Neural cell (in vitro differentiated cells): ENCODE measurements at regions not wholly inside any gene's neighbourhood (a gene's known extent, or its start where the extent isn't known, plus 50 kb on each side); places are given as distances from the start of the nearest gene placed in this dataset.

Experiments
- H2AFZ ChIP-seq: fragments of 200-600, 300-800 bp; sonication (generic), shearing (Covaris generic); 2 replicates; pipeline ENCODE4 v1.6.0; 2014; ENCODE audit warnings: low read depth, mild to moderate bottlenecking, antibody characterized with exemption, low read length, moderate library complexity
- H3F3A ChIP-seq: fragments of 200-600 bp; shearing (Covaris generic); 2 replicates; pipeline ENCODE4 v1.6.1; 2016; ENCODE audit warnings: mild to moderate bottlenecking, moderate library complexity, mixed read lengths, antibody characterized with exemption, low read length; ENCODE audit not compliant: insufficient read depth, poor library complexity, severe bottlenecking
- H3K27ac ChIP-seq: fragments of 200-600, 300-800 bp; sonication (generic), shearing (Covaris generic); 2 replicates; pipeline ENCODE4 v1.5.1; 2014; ENCODE audit warnings: mild to moderate bottlenecking, low read length, moderate library complexity
- H3K27me3 ChIP-seq: fragments of 300-800, 200-600 bp; sonication (generic), shearing (Covaris generic); 2 replicates; pipeline ENCODE4 v1.6.0; 2014; ENCODE audit warnings: mild to moderate bottlenecking, low read depth, low read length, moderate library complexity; ENCODE audit not compliant: insufficient read depth
- H3K36me3 ChIP-seq: fragments of 300-800, 200-600 bp; sonication (generic), shearing (Covaris generic); 2 replicates; pipeline ENCODE4 v1.5.1; 2014; ENCODE audit warnings: mild to moderate bottlenecking, antibody characterized with exemption, low read length, moderate library complexity; ENCODE audit not compliant: insufficient read depth
- H3K4me2 ChIP-seq: fragments of 300-800, 200-600 bp; sonication (generic), shearing (Covaris generic); 2 replicates; pipeline ENCODE4 v1.6.0; 2014; ENCODE audit warnings: mild to moderate bottlenecking, low read length
- H3K4me3 ChIP-seq: fragments of 300-800, 200-600 bp; sonication (generic), shearing (Covaris generic); 2 replicates; pipeline ENCODE4 v1.5.1; 2014; ENCODE audit warnings: mild to moderate bottlenecking, low read length, moderate library complexity
- H3K79me2 ChIP-seq: fragments of 200-600 bp; shearing (Covaris generic); replicated peaks from 2 replicates; pipeline ENCODE4 v1.6.0; 2014; ENCODE audit warnings: mild to moderate bottlenecking, low read length, moderate library complexity; ENCODE audit not compliant: insufficient read depth
- H3K9ac ChIP-seq: fragments of 300-800, 200-600 bp; sonication (generic), shearing (Covaris generic); 2 replicates; pipeline ENCODE4 v1.6.1; 2016; ENCODE audit warnings: mild to moderate bottlenecking, low read length, mixed read lengths
- H3K9me2 ChIP-seq: fragments of 200-600 bp; shearing (Covaris generic); 2 replicates; pipeline ENCODE4 v1.6.1; 2016; ENCODE audit warnings: mild to moderate bottlenecking, low read length, mixed read lengths; ENCODE audit not compliant: insufficient read depth
- H3K9me3 ChIP-seq: fragments of 200-600, 300-800 bp; sonication (generic), shearing (Covaris generic); 2 replicates; pipeline ENCODE4 v1.6.1; 2016; ENCODE audit warnings: mild to moderate bottlenecking, mixed run types, low read length, moderate library complexity, mixed read lengths
- H4K20me1 ChIP-seq: fragments of 200-600 bp; shearing (Covaris generic); 2 replicates; pipeline ENCODE4 v1.6.1; 2016; ENCODE audit warnings: mild to moderate bottlenecking, mixed run types; ENCODE audit not compliant: insufficient read depth
- CTCF ChIP-seq: fragments of 450-650 bp; IDR thresholded peaks from 2 replicates; pipeline ENCODE4 v1.5.1; 2014; ENCODE audit warnings: antibody characterized with exemption, mild to moderate bottlenecking, moderate library complexity; ENCODE audit not compliant: poor library complexity, severe bottlenecking
- EP300 ChIP-seq: fragments of 450-650 bp; conservative IDR thresholded peaks from 2 replicates; pipeline ENCODE4 v1.6.1; 2014; ENCODE audit warnings: antibody characterized with exemption, mild to moderate bottlenecking, moderate library complexity; ENCODE audit not compliant: poor library complexity, severe bottlenecking
- EZH2 ChIP-seq: fragments of 200-600, 300-800 bp; shearing (Covaris generic), sonication (generic); IDR thresholded peaks from 2 replicates; pipeline ENCODE4 v1.6.1; 2014; ENCODE audit warnings: antibody characterized with exemption, low read length, borderline replicate concordance, mild to moderate bottlenecking; ENCODE audit not compliant: insufficient read depth, poor library complexity, severe bottlenecking
- MXI1 ChIP-seq: fragments of 450-650 bp; conservative IDR thresholded peaks from 2 replicates; pipeline ENCODE4 v1.6.1; 2014; ENCODE audit warnings: antibody characterized with exemption, mild to moderate bottlenecking; ENCODE audit not compliant: poor library complexity, severe bottlenecking
- POLR2AphosphoS5 ChIP-seq: IDR thresholded peaks from 2 replicates; pipeline ENCODE4 v1.6.1; 2012
- RAD21 ChIP-seq: fragments of 450-650 bp; conservative IDR thresholded peaks from 2 replicates; pipeline ENCODE4 v1.6.1; 2014; ENCODE audit warnings: antibody characterized with exemption, mild to moderate bottlenecking, moderate library complexity
- REST ChIP-seq: IDR thresholded peaks from 2 replicates; pipeline ENCODE4 v1.6.1; 2012; ENCODE audit warnings: borderline replicate concordance
- SMC3 ChIP-seq: fragments of 450-650 bp; conservative IDR thresholded peaks from 2 replicates; pipeline ENCODE4 v1.6.1; 2014; ENCODE audit warnings: antibody characterized with exemption, mild to moderate bottlenecking, moderate library complexity; ENCODE audit not compliant: poor library complexity
- TAF1 ChIP-seq: IDR thresholded peaks from 2 replicates; pipeline ENCODE4 v1.6.1; 2012; ENCODE audit warnings: low read depth

GRCh38 chr3:13239467-13239760 lies 166.2 kb upstream of the IQSEC1 start:
- Histone ChIP-seq H3K9ac (no peak overlapping the region), H3F3A (no peaks in the 10 kb centered on the region), H3K27me3 (no peaks in the 10 kb centered on the region), H3K4me2 (no peak overlapping the region), H3K9me3 (no peaks in the 10 kb centered on the region), H4K20me1 (no peaks in the 10 kb centered on the region), H3K4me3 (no peak overlapping the region), H3K79me2 (no peaks in the 10 kb centered on the region), H3K9me2 (no peaks in the 10 kb centered on the region), H3K36me3 (no peaks in the 10 kb centered on the region), H2AFZ (no peak overlapping the region), H3K27ac (no peak overlapping the region)
- TF ChIP-seq EZH2 (no peak), EP300 (no peak), REST (no peak), RAD21 (no peak), POLR2AphosphoS5 (no peak), CTCF (no peak), SMC3 (no peak), TAF1 (no peak), MXI1 (no peak)

- no peak overlapping the region for H3K4me2 ChIP-seq
- H4K20me1 ChIP-seq = no peaks in the 10 kb centered on the region
- no peaks in the 10 kb centered on the region for H3K27me3 ChIP-seq
- no peaks in the 10 kb centered on the region for H3K36me3 ChIP-seq
- H3K9me3 ChIP-seq = no peaks in the 10 kb centered on the region
- no peak overlapping the region for H3K4me3 ChIP-seq
- H3K79me2 ChIP-seq = no peaks in the 10 kb centered on the region
- no peak overlapping the region for H2AFZ ChIP-seq
- no peaks in the 10 kb centered on the region for H3K9me2 ChIP-seq
- H3K27ac ChIP-seq = no peak overlapping the region
- H3F3A ChIP-seq = no peaks in the 10 kb centered on the region
- H3K9ac ChIP-seq = no peak overlapping the region
- TF ChIP-seq MXI1 = no peak
- no peak for TF ChIP-seq TAF1
- TF ChIP-seq RAD21 = no peak
- no peak for TF ChIP-seq POLR2AphosphoS5
- TF ChIP-seq CTCF = no peak
- no peak for TF ChIP-seq EP300
- TF ChIP-seq SMC3 = no peak
- TF ChIP-seq REST = no peak
- no peak for TF ChIP-seq EZH2
These were observed 165.6 kb upstream of the IQSEC1 start for GRCh38 chr3:13238687-13239466.
